ENCODE measurements at regions not wholly inside any gene's neighbourhood (a gene's known extent, or its start where the extent isn't known, plus 50 kb on each side); places are given as distances from the start of the nearest gene placed in this dataset.

DNA sequence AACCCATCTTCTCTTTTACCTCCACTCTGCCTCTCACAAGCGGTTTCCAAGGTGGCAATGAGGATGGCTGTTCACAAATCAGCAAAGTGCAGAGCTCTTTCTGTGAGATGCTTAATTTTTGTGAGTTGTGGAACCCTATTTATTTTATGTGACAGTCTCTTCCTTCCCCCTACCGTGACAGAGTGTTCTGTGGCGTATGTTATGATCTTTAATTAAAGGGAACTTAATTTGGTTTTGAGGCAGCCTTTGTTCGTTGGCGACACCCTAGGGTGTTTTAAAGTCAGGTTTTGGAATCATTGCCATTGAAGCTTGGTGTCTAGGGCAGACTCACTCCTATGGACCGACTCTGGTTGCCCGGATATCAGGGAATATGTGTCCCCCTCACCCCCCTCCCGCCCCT lies 83.3 kb upstream of the IRX3 start:
- intact Hi-C loops (cut with DNase I) = no loop called here
- Histone ChIP-seq H3K27me3 (ENCODE audit: control insufficient read depth, insufficient read depth, low read length) (no peaks in the 10 kb centered on the region), H3K4me1 (ENCODE audit: control insufficient read depth in 2 of 3, insufficient read depth in 2 of 3, low read depth in 1 of 3, low read length in 3 of 3) (no peaks in the 10 kb centered on the region), H3K9me3 (ENCODE audit: control insufficient read depth in 2 of 3, insufficient read depth in 1 of 3, low read length in 3 of 3) (no peaks in the 10 kb centered on the region), H3K36me3 (ENCODE audit: control insufficient read depth in 2 of 3, insufficient read depth in 3 of 3, low read length in 3 of 3) (no peaks in the 10 kb centered on the region), H3K27ac (ENCODE audit: low read depth in 2 of 2, low read length in 2 of 2) (no peak overlapping the region), H3K4me3 (ENCODE audit: low read length in 3 of 3) (no peak overlapping the region), H3K9ac (ENCODE audit: low read length in 3 of 3) (no peak overlapping the region)
- no peak for FAIRE-seq
- DNase-seq = no peak
- TF ChIP-seq, protein P1, sequence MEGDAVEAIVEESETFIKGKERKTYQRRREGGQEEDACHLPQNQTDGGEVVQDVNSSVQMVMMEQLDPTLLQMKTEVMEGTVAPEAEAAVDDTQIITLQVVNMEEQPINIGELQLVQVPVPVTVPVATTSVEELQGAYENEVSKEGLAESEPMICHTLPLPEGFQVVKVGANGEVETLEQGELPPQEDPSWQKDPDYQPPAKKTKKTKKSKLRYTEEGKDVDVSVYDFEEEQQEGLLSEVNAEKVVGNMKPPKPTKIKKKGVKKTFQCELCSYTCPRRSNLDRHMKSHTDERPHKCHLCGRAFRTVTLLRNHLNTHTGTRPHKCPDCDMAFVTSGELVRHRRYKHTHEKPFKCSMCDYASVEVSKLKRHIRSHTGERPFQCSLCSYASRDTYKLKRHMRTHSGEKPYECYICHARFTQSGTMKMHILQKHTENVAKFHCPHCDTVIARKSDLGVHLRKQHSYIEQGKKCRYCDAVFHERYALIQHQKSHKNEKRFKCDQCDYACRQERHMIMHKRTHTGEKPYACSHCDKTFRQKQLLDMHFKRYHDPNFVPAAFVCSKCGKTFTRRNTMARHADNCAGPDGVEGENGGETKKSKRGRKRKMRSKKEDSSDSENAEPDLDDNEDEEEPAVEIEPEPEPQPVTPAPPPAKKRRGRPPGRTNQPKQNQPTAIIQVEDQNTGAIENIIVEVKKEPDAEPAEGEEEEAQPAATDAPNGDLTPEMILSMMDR (IDR thresholded peaks at IDR 0.05; ENCODE audit: borderline replicate concordance, extremely low read depth, insufficient read depth) = no peak

- DNase-seq (peak in 1 of 5 donors; percentile 57), FAIRE-seq (no peak)
- intact Hi-C loops (cut with DNase I) = no loop called here
- Histone ChIP-seq H3K4me3 (ENCODE audit: low read length in 3 of 3) (no peak overlapping the region), H3K9ac (ENCODE audit: low read length in 3 of 3) (no peak overlapping the region), H3K9me3 (ENCODE audit: control insufficient read depth in 2 of 3, insufficient read depth in 1 of 3, low read length in 3 of 3) (no peaks in the 10 kb centered on the region), H3K27ac (ENCODE audit: low read depth in 2 of 2, low read length in 2 of 2) (no peak overlapping the region), H3K36me3 (ENCODE audit: control insufficient read depth in 2 of 3, insufficient read depth in 3 of 3, low read length in 3 of 3) (no peaks in the 10 kb centered on the region), H3K4me1 (ENCODE audit: control insufficient read depth in 2 of 3, insufficient read depth in 2 of 3, low read depth in 1 of 3, low read length in 3 of 3) (no peaks in the 10 kb centered on the region), H3K27me3 (ENCODE audit: control insufficient read depth, insufficient read depth, low read length) (no peaks in the 10 kb centered on the region)
- TF ChIP-seq, protein P1 (IDR thresholded peaks at IDR 0.05; ENCODE audit: borderline replicate concordance, extremely low read depth, insufficient read depth) = no peak
Measured at GRCh38 chr16:54366943-54367342, 80.4 kb upstream of the IRX3 start.

- Histone ChIP-seq H3K9me3 (ENCODE audit: control insufficient read depth in 2 of 3, insufficient read depth in 1 of 3, low read length in 3 of 3) (no peaks in the 10 kb centered on the region), H3K27ac (ENCODE audit: low read depth in 2 of 2, low read length in 2 of 2) (no peak overlapping the region), H3K9ac (ENCODE audit: low read length in 3 of 3) (no peak overlapping the region), H3K4me1 (ENCODE audit: control insufficient read depth in 2 of 3, insufficient read depth in 2 of 3, low read depth in 1 of 3, low read length in 3 of 3) (no peaks in the 10 kb centered on the region), H3K4me3 (ENCODE audit: low read length in 3 of 3) (no peak overlapping the region), H3K36me3 (ENCODE audit: control insufficient read depth in 2 of 3, insufficient read depth in 3 of 3, low read length in 3 of 3) (no peaks in the 10 kb centered on the region), H3K27me3 (ENCODE audit: control insufficient read depth, insufficient read depth, low read length) (peaks cover 4% of the 10 kb centered on the region)
- FAIRE-seq (no peak), DNase-seq (no peak)
- intact Hi-C loops (cut with DNase I) = no loop called here
- TF ChIP-seq, protein P1 (IDR thresholded peaks at IDR 0.05; ENCODE audit: borderline replicate concordance, extremely low read depth, insufficient read depth) = no peak
Measured at GRCh38 chr16:54365990-54366634, 79.5 kb upstream of the IRX3 start.

- H3K9me3 ChIP-seq (ENCODE audit: control insufficient read depth in 2 of 3, insufficient read depth in 1 of 3, low read length in 3 of 3) = no peaks in the 10 kb centered on the region
- H3K4me1 ChIP-seq (ENCODE audit: control insufficient read depth in 2 of 3, insufficient read depth in 2 of 3, low read depth in 1 of 3, low read length in 3 of 3) = no peaks in the 10 kb centered on the region
- H3K4me3 ChIP-seq (ENCODE audit: low read length in 3 of 3) = no peak overlapping the region
- intact Hi-C loops (cut with DNase I) = no loop called here
- H3K36me3 ChIP-seq (ENCODE audit: control insufficient read depth in 2 of 3, insufficient read depth in 3 of 3, low read length in 3 of 3) = no peaks in the 10 kb centered on the region
- no peak overlapping the region for H3K9ac ChIP-seq (ENCODE audit: low read length in 3 of 3)
- TF ChIP-seq, protein P1 (IDR thresholded peaks at IDR 0.05; ENCODE audit: borderline replicate concordance, extremely low read depth, insufficient read depth) = no peak
- H3K27me3 ChIP-seq (ENCODE audit: control insufficient read depth, insufficient read depth, low read length) = peaks cover 4% of the 10 kb centered on the region
- FAIRE-seq = no peak
- DNase-seq = no peak
- no peak overlapping the region for H3K27ac ChIP-seq (ENCODE audit: low read depth in 2 of 2, low read length in 2 of 2)
Measured at GRCh38 chr16:54363766-54364165, 77.2 kb upstream of the IRX3 start.
